GM12873 (cell line): ENCODE measurements at regions not wholly inside any gene's neighbourhood (a gene's known extent, or its start where the extent isn't known, plus 50 kb on each side); places are given as distances from the start of the nearest gene placed in this dataset.

Experiments used
- TF ChIP-seq, protein P1 (sequence below): IDR thresholded peaks from 2 replicates; pipeline ENCODE4 v1.5.1; 2012; ENCODE audit warnings: low read depth, mild to moderate bottlenecking, moderate library complexity, low read length, control low read depth; ENCODE audit not compliant: insufficient read depth; ENCODE audit errors: missing control alignments

DNA sequence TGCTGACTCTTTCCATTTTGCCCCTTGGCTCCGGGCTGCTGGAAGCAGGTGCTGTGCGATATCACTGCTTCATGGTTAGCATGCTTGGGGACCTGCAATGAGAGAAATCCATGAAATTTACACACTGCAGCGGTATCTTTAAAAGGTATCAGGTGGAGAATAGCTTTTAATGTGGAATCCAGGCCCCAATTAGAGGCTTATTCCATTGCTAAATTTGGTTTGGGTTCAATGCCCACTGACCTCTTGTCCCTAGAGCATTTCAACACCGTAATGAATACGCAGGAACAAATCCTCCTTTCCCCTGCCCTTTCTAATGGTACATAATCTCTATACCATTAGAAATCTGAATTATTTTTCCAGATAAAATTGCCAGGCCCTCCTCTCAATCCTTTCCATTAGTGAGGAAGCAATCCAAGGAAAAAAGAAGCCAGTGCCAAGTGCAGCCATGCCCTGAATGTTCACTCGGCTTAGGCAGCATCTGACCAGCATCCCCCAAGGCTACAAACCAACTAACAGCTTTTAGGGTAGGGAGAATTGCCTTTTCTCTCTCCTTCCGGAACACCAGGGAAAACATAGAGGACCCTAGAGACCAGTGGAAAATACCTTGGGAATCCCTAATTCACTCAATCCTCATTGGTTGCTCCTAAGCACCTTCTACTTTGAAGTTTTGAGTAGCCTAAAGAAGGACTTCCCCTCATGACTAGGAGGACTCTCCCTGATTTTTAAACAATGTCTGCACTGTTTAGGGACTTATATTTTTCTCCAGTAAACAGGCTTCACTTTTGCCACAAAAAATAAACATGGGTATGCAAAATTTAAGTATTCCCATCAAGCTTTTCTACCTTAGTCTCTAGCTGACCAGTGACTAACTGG lies 143.1 kb downstream of the QRSL1 start:
- TF ChIP-seq, protein P1, sequence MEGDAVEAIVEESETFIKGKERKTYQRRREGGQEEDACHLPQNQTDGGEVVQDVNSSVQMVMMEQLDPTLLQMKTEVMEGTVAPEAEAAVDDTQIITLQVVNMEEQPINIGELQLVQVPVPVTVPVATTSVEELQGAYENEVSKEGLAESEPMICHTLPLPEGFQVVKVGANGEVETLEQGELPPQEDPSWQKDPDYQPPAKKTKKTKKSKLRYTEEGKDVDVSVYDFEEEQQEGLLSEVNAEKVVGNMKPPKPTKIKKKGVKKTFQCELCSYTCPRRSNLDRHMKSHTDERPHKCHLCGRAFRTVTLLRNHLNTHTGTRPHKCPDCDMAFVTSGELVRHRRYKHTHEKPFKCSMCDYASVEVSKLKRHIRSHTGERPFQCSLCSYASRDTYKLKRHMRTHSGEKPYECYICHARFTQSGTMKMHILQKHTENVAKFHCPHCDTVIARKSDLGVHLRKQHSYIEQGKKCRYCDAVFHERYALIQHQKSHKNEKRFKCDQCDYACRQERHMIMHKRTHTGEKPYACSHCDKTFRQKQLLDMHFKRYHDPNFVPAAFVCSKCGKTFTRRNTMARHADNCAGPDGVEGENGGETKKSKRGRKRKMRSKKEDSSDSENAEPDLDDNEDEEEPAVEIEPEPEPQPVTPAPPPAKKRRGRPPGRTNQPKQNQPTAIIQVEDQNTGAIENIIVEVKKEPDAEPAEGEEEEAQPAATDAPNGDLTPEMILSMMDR = no peak

- TF ChIP-seq, protein P1 = no peak
These were observed 142.4 kb downstream of the QRSL1 start for GRCh38 chr6:106771822-106772221.

- TF ChIP-seq, protein P1 = no peak
These were observed 141.3 kb downstream of the QRSL1 start for GRCh38 chr6:106770663-106771062.

- TF ChIP-seq, protein P1 = no peak
These were observed 140.7 kb downstream of the QRSL1 start for GRCh38 chr6:106770081-106770480.

DNA sequence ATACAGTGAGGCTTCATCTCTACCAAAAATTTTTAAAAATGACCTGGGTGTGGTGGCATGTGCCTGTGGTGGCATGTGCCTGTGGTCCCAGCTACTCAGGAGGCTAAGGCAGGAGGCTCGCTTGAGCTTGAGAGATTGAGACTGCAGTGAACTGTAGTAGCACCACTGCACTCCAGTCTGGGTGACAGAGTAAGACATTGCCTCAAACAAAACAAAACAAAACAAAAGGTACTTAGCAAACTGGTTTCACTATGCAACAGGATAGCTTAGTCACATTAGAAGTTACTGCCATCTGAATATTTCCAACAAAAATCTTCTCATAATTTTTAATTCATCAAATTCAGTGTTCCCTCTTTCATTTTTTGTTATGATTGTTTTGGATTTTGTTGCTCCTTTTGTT lies 137.9 kb downstream of the QRSL1 start:
- TF ChIP-seq, protein P1 = no peak

DNA sequence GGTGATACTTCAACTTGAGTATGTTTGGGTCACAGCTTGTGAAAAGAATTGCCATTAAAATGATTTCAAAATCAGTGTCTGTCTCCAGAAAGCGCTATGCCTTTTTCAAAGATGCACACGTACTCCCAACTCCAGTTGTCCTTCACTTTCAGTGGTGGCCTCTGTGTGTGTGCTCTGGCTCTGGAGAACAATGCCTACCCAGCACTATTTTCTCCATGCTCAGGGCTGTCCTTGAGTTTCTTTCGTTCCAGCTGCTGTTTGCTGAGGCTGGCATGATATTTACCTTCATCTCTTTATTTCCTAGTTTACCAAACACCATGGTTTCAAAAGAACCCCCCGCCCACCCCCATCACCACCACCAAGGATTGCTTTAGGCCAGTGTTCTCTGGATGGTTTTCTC lies 136.8 kb downstream of the QRSL1 start:
- TF ChIP-seq, protein P1 = no peak

DNA sequence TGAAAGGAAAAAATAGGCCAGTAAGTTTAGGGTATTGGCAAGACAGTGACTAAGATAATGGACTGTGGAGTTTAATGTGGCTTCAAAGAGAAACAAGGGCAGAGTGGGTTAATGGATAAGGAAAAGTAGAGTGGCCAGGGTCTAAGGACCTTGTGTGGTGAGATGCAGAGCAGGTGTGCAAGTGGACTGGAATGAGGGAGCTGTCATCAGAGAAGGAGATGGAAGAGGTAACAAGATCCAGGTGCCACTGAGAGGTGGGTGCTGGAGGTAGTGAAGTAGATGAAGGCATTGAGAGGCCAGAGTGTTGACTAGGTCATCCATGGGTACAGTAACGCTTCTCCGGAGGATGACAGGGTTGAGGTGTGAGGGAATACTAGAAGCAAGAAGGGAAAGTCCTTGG lies 136.1 kb downstream of the QRSL1 start:
- TF ChIP-seq, protein P1 = no peak
